ENCODE measurements at regions not wholly inside any gene's neighbourhood (a gene's known extent, or its start where the extent isn't known, plus 50 kb on each side); places are given as distances from the start of the nearest gene placed in this dataset.

GRCh38 chr12:67832155-67832554 is 157.1 kb upstream of the IFNG-AS1 start:
- ATAC-seq (no peak), DNase-seq (ENCODE audit: low spot score) (no peak)

DNA sequence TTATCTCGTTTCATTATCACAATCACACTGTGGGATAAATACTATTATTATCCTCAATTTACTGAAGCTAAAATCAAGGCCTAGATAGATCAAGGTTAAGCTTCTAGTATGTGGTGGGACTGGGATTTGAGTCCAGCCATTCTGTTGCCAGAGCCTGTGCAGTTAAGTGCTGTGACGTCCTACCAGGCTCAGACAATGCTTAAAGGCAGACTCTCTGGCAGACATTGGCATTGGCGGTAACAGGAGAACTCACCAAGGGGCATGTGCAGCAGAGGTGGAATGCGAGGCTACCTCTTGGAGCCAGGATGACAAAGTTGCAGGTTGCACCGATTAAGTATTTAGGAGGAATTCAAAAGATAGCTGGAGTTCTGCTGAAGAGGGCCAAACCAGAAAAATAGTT is 155.6 kb upstream of the IFNG-AS1 start:
- DNase-seq (ENCODE audit: low spot score) (no peak), ATAC-seq (no peak)

GRCh38 chr12:67837876-67838275 is 151.4 kb upstream of the IFNG-AS1 start:
- no peak for ATAC-seq
- DNase-seq (ENCODE audit: low spot score): no peak

GRCh38 chr12:67842124-67842523 is 147.1 kb upstream of the IFNG-AS1 start:
- DNase-seq (ENCODE audit: low spot score) (peak; percentile 69), ATAC-seq (peak; percentile 99)

- ATAC-seq (no peak), DNase-seq (ENCODE audit: low spot score) (no peak)
Measured at GRCh38 chr12:67843257-67843656, 146.0 kb upstream of the IFNG-AS1 start.

DNA sequence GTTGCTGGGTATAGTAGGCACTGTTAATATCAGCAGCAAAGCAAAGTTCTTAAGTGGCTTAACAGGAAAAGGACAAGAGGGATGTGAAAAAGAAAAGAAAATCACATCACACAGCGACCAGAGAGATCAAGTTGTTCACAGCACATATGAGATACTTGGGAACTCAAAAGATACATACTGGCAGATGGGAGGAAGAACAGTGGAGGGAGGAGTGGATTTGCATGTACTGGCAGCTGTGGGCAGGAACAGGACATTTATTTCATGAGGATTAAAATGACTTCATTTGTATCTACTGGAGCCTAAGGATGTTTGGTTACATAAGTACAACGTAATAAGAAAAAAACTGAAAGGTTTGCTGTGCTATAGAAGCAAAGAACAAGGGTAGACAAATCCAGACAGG is 136.5 kb upstream of the IFNG-AS1 start:
- no peak for DNase-seq (ENCODE audit: low spot score)
- ATAC-seq: no peak

GRCh38 chr12:67853204-67853603 is 136.0 kb upstream of the IFNG-AS1 start:
- ATAC-seq (peak; percentile 68), DNase-seq (ENCODE audit: low spot score) (no peak)

GRCh38 chr12:67854351-67854750 is 134.9 kb upstream of the IFNG-AS1 start:
- no peak for ATAC-seq
- DNase-seq (ENCODE audit: low spot score): no peak

DNA sequence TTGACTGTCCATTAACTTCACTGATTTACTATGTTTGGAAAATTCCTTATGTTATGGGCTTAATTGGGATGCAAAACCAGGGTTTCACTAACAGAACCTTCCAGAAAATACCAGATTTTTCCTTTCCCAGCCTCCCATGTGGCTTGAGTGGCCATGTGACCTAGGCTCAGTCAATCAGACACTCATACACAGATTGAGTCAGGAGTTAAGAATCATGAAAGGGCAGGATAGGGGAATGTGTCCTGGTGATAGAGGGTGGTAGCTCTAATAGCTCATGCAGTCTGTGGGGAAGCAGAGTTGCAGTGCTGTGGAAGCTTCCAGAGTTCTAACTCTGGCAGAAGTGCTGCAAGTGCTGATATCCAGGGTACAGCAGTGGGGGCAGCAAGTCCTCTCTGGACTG is 134.1 kb upstream of the IFNG-AS1 start:
- DNase-seq (ENCODE audit: low spot score): no peak
- ATAC-seq: no peak

DNA sequence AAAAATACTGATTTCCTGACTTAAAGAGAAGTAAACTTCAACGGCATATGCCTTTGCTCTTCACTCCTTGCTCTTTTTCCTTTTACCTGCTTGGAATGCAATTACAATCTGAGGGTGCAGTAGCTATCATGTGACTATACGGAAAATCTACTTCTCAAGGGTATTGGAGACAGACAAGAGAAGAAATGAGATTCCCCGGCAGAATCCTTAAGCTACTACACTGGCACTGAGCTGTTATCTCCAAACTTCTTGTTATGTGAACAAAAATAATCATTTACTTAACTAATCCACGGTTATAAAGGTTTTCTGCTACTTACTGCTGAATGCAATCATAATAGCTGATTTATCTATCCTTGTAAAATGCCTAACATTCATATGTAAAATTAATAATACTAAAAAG is 118.0 kb upstream of the IFNG-AS1 start:
- no peak for ATAC-seq
- no peak for DNase-seq (ENCODE audit: low spot score)

GRCh38 chr12:67873355-67873754 is 115.9 kb upstream of the IFNG-AS1 start:
- DNase-seq (ENCODE audit: low spot score) (no peak), ATAC-seq (no peak)

DNA sequence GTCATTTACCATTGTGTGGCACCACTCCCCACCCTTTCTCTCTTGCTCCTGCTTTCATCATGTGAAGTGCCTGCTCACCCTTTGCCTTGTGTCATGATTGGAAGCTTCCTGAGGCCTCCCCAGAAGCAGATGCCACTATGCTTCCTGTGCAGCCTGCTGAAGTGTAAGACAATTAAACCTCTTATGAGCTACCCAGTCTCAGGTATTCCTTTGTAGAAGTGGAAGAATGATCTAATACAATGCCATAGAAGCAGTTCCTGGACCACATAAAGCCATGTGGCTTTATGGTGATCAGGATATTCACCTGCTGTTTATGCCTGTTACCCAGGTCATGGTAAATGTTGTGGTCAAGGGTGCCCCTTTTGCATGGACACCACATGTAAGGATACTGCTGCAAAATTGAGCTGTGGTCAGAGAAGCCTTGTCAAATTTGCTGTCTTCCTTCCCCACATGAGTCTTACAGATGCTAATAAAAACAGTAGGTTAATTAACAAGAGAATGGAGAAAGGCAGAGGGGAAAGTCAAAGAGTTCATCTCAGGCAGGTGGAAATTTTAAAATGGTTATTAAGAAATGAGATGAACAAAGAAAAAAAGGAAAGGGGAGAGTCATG is 112.8 kb upstream of the IFNG-AS1 start:
- ATAC-seq: no peak

GRCh38 chr12:67877727-67878126 is 111.5 kb upstream of the IFNG-AS1 start:
- ATAC-seq (no peak), DNase-seq (ENCODE audit: low spot score) (no peak)

More for the DNA sequence above, 112.8 kb upstream of the IFNG-AS1 start:
- DNase-seq (ENCODE audit: low spot score): no peak

DNA sequence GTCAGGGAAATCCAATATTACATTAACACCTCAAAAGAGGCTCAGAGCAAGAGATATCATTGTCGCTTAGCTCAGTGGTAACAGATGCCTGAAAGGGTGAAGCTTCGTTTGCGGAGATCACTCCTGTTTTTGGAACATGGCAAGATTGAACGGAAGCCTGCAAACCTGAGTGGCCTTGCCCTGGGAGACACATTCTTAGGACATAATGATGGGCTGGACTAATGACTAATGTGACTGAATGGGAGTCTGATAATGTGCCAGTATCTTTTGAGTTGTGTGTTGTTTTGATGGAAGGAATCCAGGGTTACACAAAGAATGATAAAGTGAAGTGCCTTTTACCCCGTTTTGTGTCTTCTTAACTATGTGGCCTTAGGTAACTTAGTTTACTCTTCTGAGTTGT is 109.3 kb upstream of the IFNG-AS1 start:
- DNase-seq (ENCODE audit: low spot score) (no peak), ATAC-seq (no peak)

DNA sequence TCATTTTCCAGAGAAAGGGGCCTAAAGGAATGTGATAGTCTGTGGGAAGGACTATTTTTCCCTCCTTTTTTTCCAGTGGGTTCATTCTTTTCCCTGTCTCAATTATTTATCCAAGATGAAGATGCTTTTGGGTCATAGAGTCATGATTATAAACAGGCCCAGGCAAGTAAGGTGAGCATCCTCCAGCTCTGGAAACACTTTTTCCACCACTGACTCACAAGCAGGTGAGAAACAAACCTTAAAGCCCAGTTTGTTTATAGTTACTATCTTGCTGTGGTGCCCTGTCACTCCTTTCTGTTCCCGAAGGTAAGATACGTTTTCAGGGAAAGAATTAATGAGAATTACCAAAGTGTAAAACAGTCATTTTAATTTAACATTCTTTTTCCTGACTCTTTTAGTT is 107.7 kb upstream of the IFNG-AS1 start:
- ATAC-seq (no peak), DNase-seq (ENCODE audit: low spot score) (no peak)

DNA sequence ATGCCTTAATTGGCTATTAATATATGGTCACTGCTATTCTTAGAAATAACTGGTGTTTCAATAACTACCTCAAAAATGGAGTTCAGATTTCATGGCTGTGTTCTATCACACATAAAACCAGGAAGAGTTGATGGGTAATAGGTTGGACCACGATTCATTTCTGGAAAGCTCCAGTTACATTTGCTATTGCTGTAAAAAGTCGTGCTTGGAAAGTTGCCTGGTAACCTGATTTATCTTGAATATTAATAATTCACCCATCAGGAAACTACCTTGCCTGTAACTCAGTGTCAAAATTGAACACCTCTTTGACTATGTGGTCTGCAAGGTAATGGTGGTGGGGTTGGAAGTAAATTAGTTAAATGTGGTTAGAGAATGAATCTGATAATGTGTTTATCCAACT is 104.7 kb upstream of the IFNG-AS1 start:
- DNase-seq (ENCODE audit: low spot score): no peak

DNA sequence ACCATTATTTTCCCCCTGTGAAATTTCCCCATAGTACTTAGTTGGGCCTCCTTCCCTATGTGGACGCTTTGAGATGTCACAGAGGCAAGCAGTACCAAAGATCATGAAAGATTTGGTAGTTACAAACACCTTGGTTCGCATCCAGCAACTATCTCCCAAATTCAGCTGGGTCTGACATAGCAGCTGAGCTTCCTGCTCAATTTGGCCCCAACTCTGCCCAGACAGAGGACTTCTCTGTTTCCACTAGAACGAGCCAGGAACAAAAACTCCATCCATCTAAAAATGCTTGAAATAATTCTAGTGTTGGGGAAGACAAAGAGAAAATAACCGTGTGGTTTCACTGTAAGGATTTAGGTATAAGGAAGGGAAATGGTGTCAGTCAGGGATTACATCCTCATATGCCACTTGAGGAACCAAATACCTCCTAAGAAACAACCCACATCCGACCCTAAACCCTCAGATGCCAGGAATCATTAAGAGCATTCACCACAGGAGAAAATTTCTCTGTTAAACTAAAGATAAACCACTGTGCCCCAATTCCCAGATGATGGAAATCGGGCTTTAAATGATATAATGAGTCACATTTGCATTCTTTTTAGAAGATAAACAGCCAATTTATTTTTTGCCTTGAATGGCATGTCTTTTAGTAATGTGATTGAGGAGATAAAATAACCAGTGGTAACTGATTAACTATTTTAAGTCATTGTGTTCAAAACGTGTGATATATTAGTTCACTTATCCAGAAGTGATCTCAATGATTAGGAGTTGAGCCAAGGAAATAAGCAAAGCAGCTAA is 103.7 kb upstream of the IFNG-AS1 start:
- ATAC-seq (no peak), DNase-seq (ENCODE audit: low spot score) (no peak)

More for the DNA sequence above, 104.7 kb upstream of the IFNG-AS1 start:
- no peak for ATAC-seq

GRCh38 chr12:67887065-67887464 is 102.2 kb upstream of the IFNG-AS1 start:
- no peak for ATAC-seq
- no peak for DNase-seq (ENCODE audit: low spot score)

- DNase-seq (ENCODE audit: low spot score): no peak
- no peak for ATAC-seq
Measured at GRCh38 chr12:67889931-67890330, 99.3 kb upstream of the IFNG-AS1 start.

- ATAC-seq (no peak), DNase-seq (ENCODE audit: low spot score) (no peak)
Measured at GRCh38 chr12:67890726-67891258, 98.5 kb upstream of the IFNG-AS1 start.

GRCh38 chr12:67891596-67891995 is 97.7 kb upstream of the IFNG-AS1 start:
- ATAC-seq (no peak), DNase-seq (ENCODE audit: low spot score) (no peak)

GRCh38 chr12:67892259-67893021 is 96.8 kb upstream of the IFNG-AS1 start:
- DNase-seq (ENCODE audit: low spot score) (no peak), ATAC-seq (no peak)

Measured in left lobe of liver (tissue), 2 donors.